Neural crest cell (in vitro differentiated cells): ENCODE measurements at regions not wholly inside any gene's neighbourhood (a gene's known extent, or its start where the extent isn't known, plus 50 kb on each side); places are given as distances from the start of the nearest gene placed in this dataset.

Experiments
- DNase-seq: peaks from one replicate; pipeline ENCODE4 v3.0.0; 2021; ENCODE audit warnings: low read depth, mixed read lengths, low spot score
- H3K27ac Mint-ChIP-seq: one replicate; pipeline ENCODE4 v1.8.0; 2021; ENCODE audit warnings: mild to moderate bottlenecking, mixed read lengths; ENCODE audit not compliant: unreplicated experiment
- H3K27me3 Mint-ChIP-seq: 2 replicates; pipeline ENCODE4 v1.8.0; 2021; ENCODE audit warnings: low read depth, mild to moderate bottlenecking, mixed read lengths
- H3K36me3 Mint-ChIP-seq: 2 replicates; pipeline ENCODE4 v1.8.0; 2021; ENCODE audit warnings: low read depth, mild to moderate bottlenecking, mixed read lengths
- H3K4me1 Mint-ChIP-seq: 2 replicates; pipeline ENCODE4 v1.8.0; 2021; ENCODE audit warnings: mixed read lengths
- H3K4me3 Mint-ChIP-seq: one replicate; pipeline ENCODE4 v1.8.0; 2021; ENCODE audit warnings: mild to moderate bottlenecking, mixed read lengths
- H3K9me3 Mint-ChIP-seq: 2 replicates; pipeline ENCODE4 v1.8.0; 2021; ENCODE audit warnings: mixed read lengths
- CTCF ChIP-seq: fragments of 200-600 bp; sonication (generic); conservative IDR thresholded peaks from 2 replicates; pipeline ENCODE4 v1.5.0; 2021; ENCODE audit warnings: antibody characterized with exemption, mild to moderate bottlenecking

- no peaks in the 10 kb centered on the region for H3K27me3 Mint-ChIP-seq
- no peak overlapping the region for H3K4me3 Mint-ChIP-seq
- no peak for TF ChIP-seq CTCF
- no peak overlapping the region for H3K27ac Mint-ChIP-seq
- no peak for DNase-seq
- no peaks in the 10 kb centered on the region for H3K36me3 Mint-ChIP-seq
- H3K4me1 Mint-ChIP-seq: no peaks in the 10 kb centered on the region
- no peaks in the 10 kb centered on the region for H3K9me3 Mint-ChIP-seq
Observed at GRCh38 chr12:127620735-127621355, 646.1 kb upstream of the TMEM132C start.

GRCh38 chr12:127621366-127621765 is 645.6 kb upstream of the TMEM132C start:
- no peak for DNase-seq
- no peak for TF ChIP-seq CTCF
- H3K27me3 Mint-ChIP-seq: no peaks in the 10 kb centered on the region
- H3K9me3 Mint-ChIP-seq: no peaks in the 10 kb centered on the region
- no peak overlapping the region for H3K27ac Mint-ChIP-seq
- no peaks in the 10 kb centered on the region for H3K36me3 Mint-ChIP-seq
- no peaks in the 10 kb centered on the region for H3K4me1 Mint-ChIP-seq
- no peak overlapping the region for H3K4me3 Mint-ChIP-seq

- Mint-ChIP-seq H3K36me3 (no peaks in the 10 kb centered on the region), H3K4me1 (no peaks in the 10 kb centered on the region), H3K4me3 (no peak overlapping the region), H3K9me3 (no peaks in the 10 kb centered on the region), H3K27ac (no peak overlapping the region), H3K27me3 (no peaks in the 10 kb centered on the region)
- TF ChIP-seq CTCF: no peak
- DNase-seq: no peak
Observed at GRCh38 chr12:127623362-127623761, 643.6 kb upstream of the TMEM132C start.

- DNase-seq: no peak
- TF ChIP-seq CTCF: no peak
- H3K9me3 Mint-ChIP-seq: no peaks in the 10 kb centered on the region
- H3K4me3 Mint-ChIP-seq: no peak overlapping the region
- no peaks in the 10 kb centered on the region for H3K4me1 Mint-ChIP-seq
- peaks cover 3% of the 10 kb centered on the region for H3K27me3 Mint-ChIP-seq
- no peaks in the 10 kb centered on the region for H3K36me3 Mint-ChIP-seq
- no peak overlapping the region for H3K27ac Mint-ChIP-seq
Observed at GRCh38 chr12:127625176-127625771, 641.7 kb upstream of the TMEM132C start.

DNA sequence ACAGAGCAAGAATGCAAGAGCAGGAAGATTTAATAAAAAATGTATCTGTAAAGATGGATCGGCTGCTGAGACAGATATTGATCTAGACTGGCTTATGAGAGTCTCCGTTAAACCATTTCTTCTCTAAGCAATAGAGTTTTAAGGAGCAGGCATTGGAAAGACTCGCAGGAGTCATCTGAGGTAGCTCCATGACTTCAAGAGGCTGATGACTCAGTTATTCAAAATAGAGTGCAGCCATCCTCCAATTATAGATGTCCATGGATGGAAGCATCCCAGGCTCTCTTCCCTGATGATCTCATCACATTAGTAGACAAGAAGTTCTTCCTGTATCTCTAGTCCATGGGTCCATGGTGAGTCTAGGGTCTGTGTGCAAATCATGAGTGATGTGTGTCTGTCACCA is 638.3 kb upstream of the TMEM132C start:
- H3K36me3 Mint-ChIP-seq: no peaks in the 10 kb centered on the region
- no peak overlapping the region for H3K4me3 Mint-ChIP-seq
- H3K27me3 Mint-ChIP-seq: peaks cover 3% of the 10 kb centered on the region
- TF ChIP-seq CTCF: no peak
- H3K9me3 Mint-ChIP-seq: no peaks in the 10 kb centered on the region
- H3K27ac Mint-ChIP-seq: no peak overlapping the region
- no peaks in the 10 kb centered on the region for H3K4me1 Mint-ChIP-seq
- no peak for DNase-seq
